IMR-90 (cell line): ENCODE measurements at regions not wholly inside any gene's neighbourhood (a gene's known extent, or its start where the extent isn't known, plus 50 kb on each side); places are given as distances from the start of the nearest gene placed in this dataset.
"Not testable (repeated sequence)": the region's sequence is repeated elsewhere in the genome, so short reads cannot be mapped to it uniquely, and the experiment has no call there.

Experiments
- ATAC-seq: fragments of 200-7000 bp; cut with Tn5 transposase; 2 replicates; pipeline ENCODE4 v1.9.1; 2020; ENCODE audit warnings: low read depth, mild to moderate bottlenecking, moderate library complexity
- BruUV-seq: library from RNA; stranded (reverse); fragments of 400-500 nt; replicated peaks from 2 replicates; lab custom pipeline; 2021; lab: Mats Ljungman, UMichigan
- CTCF ChIA-PET: fragments of 300-600 bp; formaldehyde crosslinking; extraction: SDS; loops from one replicate; lab custom pipeline; 2021; ENCODE audit warnings: antibody characterized with exemption; lab: Yijun Ruan, JAX
- POLR2A ChIA-PET: fragments of 300-600 bp; sonication (Branson Sonifier 250); formaldehyde crosslinking; loops from one replicate; lab custom pipeline; 2022; ENCODE audit warnings: antibody characterized with exemption; ENCODE audit not compliant: unreplicated experiment; lab: Charles Lee
- DNase-seq: peaks from one replicate; pipeline ENCODE4 v3.0.0; 2013
- H2AFZ ChIP-seq: replicated peaks from 2 replicates; pipeline ENCODE3; 2013; ENCODE audit warnings: low read length, mild to moderate bottlenecking; ENCODE audit not compliant: poor library complexity
- H2AK5ac ChIP-seq: 2 replicates; pipeline ENCODE4 v1.6.1; 2013; ENCODE audit warnings: low read depth, low read length, inconsistent platforms
- H2AK9ac ChIP-seq: replicated peaks from 2 replicates; pipeline ENCODE3; 2013; ENCODE audit warnings: mild to moderate bottlenecking, low read depth, low read length, moderate library complexity; ENCODE audit not compliant: poor library complexity
- H2BK120ac ChIP-seq: 2 replicates; pipeline ENCODE4 v1.6.1; 2013; ENCODE audit warnings: low read depth, low read length, inconsistent platforms
- H2BK15ac ChIP-seq: 3 replicates; pipeline ENCODE4 v1.6.1; 2013; ENCODE audit warnings: low read depth, low read length, inconsistent platforms
- H2BK20ac ChIP-seq: 2 replicates; pipeline ENCODE4 v1.6.1; 2013; ENCODE audit warnings: low read depth, mild to moderate bottlenecking, inconsistent platforms, low read length, moderate library complexity
- H2BK5ac ChIP-seq: 2 replicates; pipeline ENCODE4 v1.6.1; 2013; ENCODE audit warnings: mild to moderate bottlenecking, low read depth, low read length, inconsistent platforms; ENCODE audit not compliant: poor library complexity, severe bottlenecking
- H3K14ac ChIP-seq: replicated peaks from 2 replicates; pipeline ENCODE4 v1.6.1; 2013; ENCODE audit warnings: low read depth, low read length, inconsistent platforms
- H3K18ac ChIP-seq: 2 replicates; pipeline ENCODE4 v1.6.1; 2013; ENCODE audit warnings: low read depth, low read length, control low read depth
- H3K23ac ChIP-seq: 2 replicates; pipeline ENCODE4 v1.6.1; 2013; ENCODE audit warnings: low read depth, low read length, inconsistent platforms
- H3K27ac ChIP-seq: 2 replicates; pipeline ENCODE4 v1.5.1; 2013; ENCODE audit warnings: mild to moderate bottlenecking, control low read depth, low read length; ENCODE audit not compliant: insufficient read depth
- H3K27me3 ChIP-seq: 2 replicates; pipeline ENCODE4 v1.6.1; 2013; ENCODE audit warnings: low read length; ENCODE audit not compliant: control insufficient read depth, insufficient read depth
- H3K36me3 ChIP-seq: 2 replicates; pipeline ENCODE4 v1.6.1; 2013; ENCODE audit warnings: low read length, mixed read lengths; ENCODE audit not compliant: control insufficient read depth, insufficient read depth
- H3K4ac ChIP-seq: 2 replicates; pipeline ENCODE4 v1.6.1; 2013; ENCODE audit warnings: low read depth, low read length, inconsistent platforms
- H3K4me1 ChIP-seq: 2 replicates; pipeline ENCODE4 v1.6.1; 2013; ENCODE audit warnings: low read length, mixed read lengths; ENCODE audit not compliant: control insufficient read depth, insufficient read depth
- H3K4me2 ChIP-seq: 2 replicates; pipeline ENCODE4 v1.6.1; 2013; ENCODE audit warnings: low read depth, mild to moderate bottlenecking, control low read depth, low read length, moderate library complexity
- H3K4me3 ChIP-seq: 2 replicates; pipeline ENCODE4 v1.5.1; 2013; ENCODE audit warnings: low read depth, mild to moderate bottlenecking, control low read depth, low read length, moderate library complexity; ENCODE audit not compliant: insufficient read depth
- H3K56ac ChIP-seq: 2 replicates; pipeline ENCODE4 v1.6.1; 2013; ENCODE audit warnings: low read length, inconsistent platforms; ENCODE audit not compliant: insufficient read depth; ENCODE audit errors: extremely low read depth
- H3K79me1 ChIP-seq, 2 experiments: 2 replicates each; pipeline ENCODE4 v1.6.1; 2013; ENCODE audit warnings: low read length in 2 of 2, inconsistent platforms in 1 of 2, low read depth in 1 of 2
- H3K9ac ChIP-seq: 2 replicates; pipeline ENCODE4 v1.6.1; 2013; ENCODE audit warnings: low read depth, low read length, control low read depth
- H3K9me1 ChIP-seq: 2 replicates; pipeline ENCODE4 v1.6.1; 2013; ENCODE audit warnings: low read length, inconsistent platforms; ENCODE audit not compliant: insufficient read depth
- H3K9me3 ChIP-seq: 2 replicates; pipeline ENCODE4 v1.6.1; 2013; ENCODE audit warnings: low read length; ENCODE audit not compliant: control insufficient read depth, insufficient read depth
- H4K20me1 ChIP-seq: 2 replicates; pipeline ENCODE4 v1.6.1; 2013; ENCODE audit warnings: low read length, inconsistent platforms; ENCODE audit not compliant: insufficient read depth
- H4K5ac ChIP-seq: 2 replicates; pipeline ENCODE4 v1.6.1; 2013; ENCODE audit warnings: mild to moderate bottlenecking, low read depth, low read length, control low read depth
- H4K8ac ChIP-seq, 2 experiments: 2 replicates each; pipeline ENCODE4 v1.6.1; 2013; ENCODE audit warnings: low read depth in 2 of 2, low read length in 2 of 2, control low read depth in 1 of 2, inconsistent platforms in 1 of 2
- H4K91ac ChIP-seq: 2 replicates; pipeline ENCODE4 v1.6.1; 2013; ENCODE audit warnings: low read depth, low read length, inconsistent platforms; ENCODE audit not compliant: insufficient read depth
- CEBPB ChIP-seq: IDR thresholded peaks from 2 replicates; pipeline ENCODE4 v1.6.1; 2012; ENCODE audit warnings: low read depth, low read length, improper control_type of control experiment
- WGBS, 2 experiments: methylation state at CpG; one replicate each; pipeline versions ENCODE4 v1.1.5 to v1.1.7; 2013; ENCODE audit warnings: missing lambda C conversion rate in 2 of 2; ENCODE audit not compliant: insufficient read length in 1 of 2; ENCODE audit errors: extremely low coverage in 2 of 2; 5-methylcytosine and 5-hydroxymethylcytosine counted together
- dilution Hi-C: fragments of 300-500 bp; cut with HindIII; formaldehyde crosslinking; loops from one replicate; pipeline ENCODE4 v1.14.3; 2018; ENCODE audit warnings: low sequenced_read_pairs; ENCODE audit not compliant: unreplicated experiment
- in situ Hi-C: fragments of 300-500 bp; cut with MboI; formaldehyde crosslinking; loops from 3 replicates; pipeline ENCODE4 v1.14.3; 2019; ENCODE audit warnings: low sequenced_read_pairs, inconsistent platforms, mixed read lengths
- intact Hi-C: fragments of 100-400 bp; cut with micrococcal nuclease; formaldehyde crosslinking; loops from 2 replicates; pipeline ENCODE4 v1.10.0; 2022

DNA sequence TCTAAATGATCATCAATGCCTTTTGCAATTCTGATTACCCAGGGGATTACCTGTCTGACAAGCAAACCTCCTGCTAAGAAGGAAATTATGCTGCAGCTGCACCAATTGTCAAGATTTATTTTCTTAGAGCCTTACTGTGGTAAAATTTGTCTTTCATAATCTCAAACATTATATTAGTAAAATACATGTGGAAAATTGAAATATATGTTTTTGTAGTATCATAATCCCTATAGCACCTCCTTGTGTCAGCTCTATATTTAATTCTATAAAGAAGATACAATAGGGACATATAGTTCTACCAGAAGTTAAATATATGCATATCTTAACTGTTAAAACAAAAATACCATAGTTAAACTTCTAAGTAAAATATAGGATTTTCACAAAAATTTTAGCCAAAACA is 655.6 kb upstream of the PCDH10 start:
- H3K23ac ChIP-seq = no peak overlapping the region
- no peaks in the 10 kb centered on the region for H3K36me3 ChIP-seq
- H2AK9ac ChIP-seq = no peak overlapping the region
- H2BK120ac ChIP-seq = no peak overlapping the region
- intact Hi-C loops (loop anchor here (5.0 kb wide), 1 partner anchor 1149 kb away; no protein-coding TSS in a partner anchor), dilution Hi-C loops (no loop called here), in situ Hi-C loops (no loop called here)
- no peak overlapping the region for H3K14ac ChIP-seq
- no peak overlapping the region for H3K56ac ChIP-seq
- no peak overlapping the region for H4K8ac ChIP-seq
- H3K27me3 ChIP-seq = no peaks in the 10 kb centered on the region
- CTCF ChIA-PET = interaction anchor here (0.6 kb wide), 1 partner anchor 13 kb away, joined by 4 read pairs; no protein-coding TSS in a partner anchor
- no peak for TF ChIP-seq CEBPB
- no peaks in the 10 kb centered on the region for H3K9me1 ChIP-seq
- no peaks in the 10 kb centered on the region for H3K4me1 ChIP-seq
- no peak overlapping the region for H2BK5ac ChIP-seq
- no peak overlapping the region for H4K5ac ChIP-seq
- no peaks in the 10 kb centered on the region for H4K20me1 ChIP-seq
- POLR2A ChIA-PET = no interaction called here
- H3K79me1 ChIP-seq = no peaks in the 10 kb centered on the region
- H2BK15ac ChIP-seq = no peak overlapping the region
- no peak overlapping the region for H3K4me3 ChIP-seq
- H3K4ac ChIP-seq = no peak overlapping the region
- no TSS peak for BruUV-seq
- no peak overlapping the region for H2AK5ac ChIP-seq
- H3K9ac ChIP-seq = no peak overlapping the region
- ATAC-seq (no peak), DNase-seq (no peak)
- no peak overlapping the region for H2AFZ ChIP-seq
- no peaks in the 10 kb centered on the region for H3K9me3 ChIP-seq
- no peak overlapping the region for H3K27ac ChIP-seq
- H3K18ac ChIP-seq = no peak overlapping the region
- no peak overlapping the region for H4K91ac ChIP-seq
- no peak overlapping the region for H2BK20ac ChIP-seq
- H3K4me2 ChIP-seq = no peak overlapping the region

DNA sequence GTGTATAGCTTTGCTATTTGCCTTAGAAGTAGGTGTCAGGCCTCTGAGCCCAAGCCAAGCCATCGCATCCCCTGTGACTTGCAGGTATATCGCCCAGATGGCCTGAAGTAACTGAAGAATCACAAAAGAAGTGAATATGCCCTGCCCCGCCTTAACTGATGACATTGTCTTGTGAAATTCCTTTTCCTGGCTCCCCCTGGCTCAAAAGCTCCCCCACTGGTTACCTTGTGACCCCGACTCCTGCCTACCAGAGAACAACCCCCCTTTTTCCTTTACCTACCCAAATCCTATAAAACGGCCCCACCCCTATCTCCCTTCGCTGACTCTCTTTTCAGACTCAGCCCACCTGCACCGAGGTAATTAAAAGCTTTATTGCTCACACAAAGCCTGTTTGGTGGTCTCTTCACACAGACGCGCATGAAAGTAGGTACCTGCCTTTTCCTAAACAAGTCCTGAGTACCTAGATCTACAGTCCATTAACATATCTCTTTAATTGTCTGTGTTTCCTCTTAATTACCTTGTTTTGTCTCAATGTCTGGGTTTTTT is 653.8 kb upstream of the PCDH10 start:
- H3K27me3 ChIP-seq, intact Hi-C loops, BruUV-seq, H3K4me2 ChIP-seq, H2BK120ac ChIP-seq, H3K18ac ChIP-seq, H3K27ac ChIP-seq, in situ Hi-C loops, ATAC-seq, H3K36me3 ChIP-seq, H3K4ac ChIP-seq, H2BK15ac ChIP-seq, H3K4me1 ChIP-seq, H3K14ac ChIP-seq, H4K20me1 ChIP-seq, H3K9me3 ChIP-seq, H3K9ac ChIP-seq, H2BK5ac ChIP-seq, H2BK20ac ChIP-seq, H3K9me1 ChIP-seq, H2AFZ ChIP-seq, H3K23ac ChIP-seq, H4K91ac ChIP-seq, H2AK9ac ChIP-seq, H3K4me3 ChIP-seq, H2AK5ac ChIP-seq, H4K5ac ChIP-seq, DNase-seq, dilution Hi-C loops, CTCF ChIA-PET, H3K79me1 ChIP-seq, H3K56ac ChIP-seq, H4K8ac ChIP-seq: not testable (repeated sequence)
- POLR2A ChIA-PET = interaction anchor here (0.6 kb wide), 1 partner anchor 1937 kb away, joined by 3 read pairs; no protein-coding TSS in a partner anchor
- WGBS, 2 experiments = 43% methylated on average over 3 of the region's 9 CpGs; no CpG with 5 or more reads in 1 of the 2 experiments
